WERI-Rb-1 (cell line): ENCODE measurements at regions not wholly inside any gene's neighbourhood (a gene's known extent, or its start where the extent isn't known, plus 50 kb on each side); places are given as distances from the start of the nearest gene placed in this dataset.

Experiments
- DNase-seq: peaks from one replicate; pipeline ENCODE4 v3.0.0-alpha.2; 2020
- H3K27ac ChIP-seq: fragments of 250-450 bp; sonication (Bioruptor Pico); 2 replicates; pipeline ENCODE4 v1.5.1; 2020; ENCODE audit warnings: mild to moderate bottlenecking, moderate library complexity
- H3K27me3 ChIP-seq: fragments of 250-450 bp; sonication (Bioruptor Pico); 2 replicates; pipeline ENCODE4 v1.5.1; 2021; ENCODE audit warnings: mild to moderate bottlenecking, low read depth, moderate library complexity; ENCODE audit not compliant: insufficient read depth, severe bottlenecking
- H3K36me3 ChIP-seq: fragments of 250-450 bp; sonication (Bioruptor Pico); 2 replicates; pipeline ENCODE4 v1.5.1; 2020; ENCODE audit warnings: mild to moderate bottlenecking, moderate library complexity
- H3K4me3 ChIP-seq: 2 replicates; pipeline ENCODE4 v1.5.1; 2011; ENCODE audit warnings: low read depth, mild to moderate bottlenecking, control low read depth, low read length
- H3K9me3 ChIP-seq: fragments of 250-450 bp; sonication (Bioruptor Pico); 2 replicates; pipeline ENCODE4 v1.5.1; 2021; ENCODE audit warnings: mild to moderate bottlenecking, moderate library complexity; ENCODE audit not compliant: severe bottlenecking
- TF ChIP-seq, protein P1 (sequence below): IDR thresholded peaks from 2 replicates; pipeline ENCODE4 v1.5.1; 2011; ENCODE audit warnings: low read depth, mild to moderate bottlenecking, control low read depth, inconsistent platforms, low read length

- Histone ChIP-seq H3K27me3 (peaks cover 27% of the 10 kb centered on the region), H3K9me3 (no peaks in the 10 kb centered on the region), H3K4me3 (no peak overlapping the region), H3K36me3 (no peaks in the 10 kb centered on the region), H3K27ac (no peak overlapping the region)
- no peak for DNase-seq
- TF ChIP-seq, protein P1, sequence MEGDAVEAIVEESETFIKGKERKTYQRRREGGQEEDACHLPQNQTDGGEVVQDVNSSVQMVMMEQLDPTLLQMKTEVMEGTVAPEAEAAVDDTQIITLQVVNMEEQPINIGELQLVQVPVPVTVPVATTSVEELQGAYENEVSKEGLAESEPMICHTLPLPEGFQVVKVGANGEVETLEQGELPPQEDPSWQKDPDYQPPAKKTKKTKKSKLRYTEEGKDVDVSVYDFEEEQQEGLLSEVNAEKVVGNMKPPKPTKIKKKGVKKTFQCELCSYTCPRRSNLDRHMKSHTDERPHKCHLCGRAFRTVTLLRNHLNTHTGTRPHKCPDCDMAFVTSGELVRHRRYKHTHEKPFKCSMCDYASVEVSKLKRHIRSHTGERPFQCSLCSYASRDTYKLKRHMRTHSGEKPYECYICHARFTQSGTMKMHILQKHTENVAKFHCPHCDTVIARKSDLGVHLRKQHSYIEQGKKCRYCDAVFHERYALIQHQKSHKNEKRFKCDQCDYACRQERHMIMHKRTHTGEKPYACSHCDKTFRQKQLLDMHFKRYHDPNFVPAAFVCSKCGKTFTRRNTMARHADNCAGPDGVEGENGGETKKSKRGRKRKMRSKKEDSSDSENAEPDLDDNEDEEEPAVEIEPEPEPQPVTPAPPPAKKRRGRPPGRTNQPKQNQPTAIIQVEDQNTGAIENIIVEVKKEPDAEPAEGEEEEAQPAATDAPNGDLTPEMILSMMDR: no peak
Measured at GRCh38 chr20:39605908-39606307, 643.8 kb downstream of the DHX35 start.

GRCh38 chr20:39605361-39605760 is 643.2 kb downstream of the DHX35 start:
- no peak for DNase-seq
- TF ChIP-seq, protein P1: no peak
- no peaks in the 10 kb centered on the region for H3K9me3 ChIP-seq
- no peaks in the 10 kb centered on the region for H3K36me3 ChIP-seq
- H3K4me3 ChIP-seq: no peak overlapping the region
- H3K27me3 ChIP-seq: peaks cover 32% of the 10 kb centered on the region
- no peak overlapping the region for H3K27ac ChIP-seq

DNA sequence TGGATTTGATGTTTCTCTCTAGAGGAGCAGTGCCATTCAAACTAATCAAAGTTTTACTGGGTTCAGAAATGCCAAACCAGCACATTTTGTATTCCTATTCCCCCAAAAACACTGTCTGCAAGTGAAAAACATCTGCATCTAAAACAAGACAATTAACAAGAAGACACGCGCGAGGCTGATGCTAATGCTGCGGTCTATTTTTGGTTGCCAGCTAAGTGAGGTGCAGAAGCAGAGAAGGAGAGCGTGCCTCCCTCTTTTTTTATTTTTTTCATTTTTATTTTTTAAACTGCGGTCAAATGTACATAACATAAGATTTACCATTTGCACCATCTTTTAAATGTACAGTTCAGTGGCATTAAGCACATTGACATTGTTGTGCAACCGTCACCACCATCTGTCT is 641.1 kb downstream of the DHX35 start:
- H3K36me3 ChIP-seq: no peaks in the 10 kb centered on the region
- H3K27ac ChIP-seq: no peak overlapping the region
- peaks cover 46% of the 10 kb centered on the region for H3K27me3 ChIP-seq
- no peak for DNase-seq
- TF ChIP-seq, protein P1: no peak
- H3K9me3 ChIP-seq: no peaks in the 10 kb centered on the region
- H3K4me3 ChIP-seq: no peak overlapping the region

DNA sequence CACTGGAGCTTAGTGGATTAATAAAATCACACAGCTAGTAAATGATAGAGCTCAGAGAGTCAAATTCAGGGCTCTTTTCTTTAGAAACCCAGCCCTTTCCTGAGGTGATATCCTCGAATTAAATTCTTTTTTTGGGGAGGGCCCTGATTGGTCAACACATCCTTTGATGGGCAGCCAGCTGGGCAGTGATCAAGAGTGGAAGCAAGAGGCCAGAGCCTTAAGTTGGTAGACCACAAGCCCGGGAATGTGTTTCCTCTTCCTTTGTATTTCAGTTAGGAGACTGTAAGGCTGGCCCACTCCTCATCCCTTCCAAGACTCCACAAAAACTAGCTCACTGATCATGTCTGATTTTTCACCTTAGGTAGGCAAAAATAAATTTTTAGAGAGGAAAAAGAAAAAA is 640.5 kb downstream of the DHX35 start:
- H3K27me3 ChIP-seq: peaks cover 47% of the 10 kb centered on the region
- no peak overlapping the region for H3K4me3 ChIP-seq
- DNase-seq: no peak
- TF ChIP-seq, protein P1: no peak
- H3K36me3 ChIP-seq: no peaks in the 10 kb centered on the region
- no peak overlapping the region for H3K27ac ChIP-seq
- H3K9me3 ChIP-seq: no peaks in the 10 kb centered on the region

DNA sequence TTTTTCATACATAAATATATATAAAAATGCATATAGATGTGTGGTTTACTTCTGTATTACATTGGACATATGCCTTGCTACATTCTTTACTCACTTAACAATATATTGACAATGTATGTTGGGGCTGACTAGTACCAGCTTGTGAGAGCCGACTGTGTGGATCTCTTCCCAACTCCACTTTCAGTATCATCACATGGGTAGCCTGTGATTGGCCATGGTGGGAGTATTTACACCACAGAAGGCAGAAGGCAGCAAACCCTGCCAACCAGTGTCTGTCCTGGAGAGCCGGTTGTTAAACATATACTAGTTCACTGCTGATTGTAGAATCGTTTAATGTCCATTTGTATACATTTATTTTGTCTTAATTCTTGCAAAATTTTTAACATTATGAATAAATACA is 638.7 kb downstream of the DHX35 start:
- Histone ChIP-seq H3K4me3 (no peak overlapping the region), H3K27me3 (peaks cover 54% of the 10 kb centered on the region), H3K36me3 (no peaks in the 10 kb centered on the region), H3K27ac (no peak overlapping the region), H3K9me3 (no peaks in the 10 kb centered on the region)
- DNase-seq: no peak
- TF ChIP-seq, protein P1: no peak

DNA sequence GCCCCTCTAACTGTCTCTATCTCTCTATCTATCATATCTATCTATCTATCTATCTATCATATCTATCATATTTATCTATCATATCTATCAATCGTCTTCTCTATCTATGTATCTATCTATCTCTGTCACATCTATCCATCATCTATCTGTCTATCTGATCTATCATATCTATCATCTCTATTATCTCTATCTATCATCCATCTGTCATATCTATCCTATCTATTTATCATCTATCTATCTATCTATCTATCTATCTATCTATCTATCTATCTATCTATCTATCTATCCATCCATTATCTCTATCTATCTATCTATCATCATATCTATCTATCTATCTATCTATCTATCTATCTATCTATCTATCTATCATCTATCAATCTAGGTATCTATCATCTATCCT is 638.0 kb downstream of the DHX35 start:
- TF ChIP-seq, protein P1: no peak
- Histone ChIP-seq H3K36me3 (no peaks in the 10 kb centered on the region), H3K27ac (no peak overlapping the region), H3K4me3 (no peak overlapping the region), H3K9me3 (no peaks in the 10 kb centered on the region), H3K27me3 (peaks cover 55% of the 10 kb centered on the region)
- DNase-seq: no peak
